Ramos (cell line): ENCODE measurements at regions not wholly inside any gene's neighbourhood (a gene's known extent, or its start where the extent isn't known, plus 50 kb on each side); places are given as distances from the start of the nearest gene placed in this dataset.
"Not testable (repeated sequence)": the region's sequence is repeated elsewhere in the genome, so short reads cannot be mapped to it uniquely, and the experiment has no call there.

Source experiments
- in situ Hi-C: fragments of 300-500 bp; cut with MboI; formaldehyde crosslinking; loops from one replicate; pipeline ENCODE4 v1.14.3; 2022; ENCODE audit warnings: low sequenced_read_pairs; ENCODE audit not compliant: unreplicated experiment

- in situ Hi-C loops: no loop called here
Measured at GRCh38 chr12:13339091-13339490, 142.6 kb downstream of the EMP1 start.

- in situ Hi-C loops: no loop called here
Measured at GRCh38 chr12:13337791-13338190, 141.3 kb downstream of the EMP1 start.

- in situ Hi-C loops: no loop called here
Measured at GRCh38 chr12:13336216-13336615, 139.7 kb downstream of the EMP1 start.

GRCh38 chr12:13328535-13328934, 132.0 kb downstream of the EMP1 start:
- in situ Hi-C loops: no loop called here

GRCh38 chr12:13326076-13326475, 129.6 kb downstream of the EMP1 start:
- in situ Hi-C loops: no loop called here

- in situ Hi-C loops: not testable (repeated sequence)
Measured at GRCh38 chr12:13325037-13325436, 128.5 kb downstream of the EMP1 start.

GRCh38 chr12:13318231-13319015, 121.9 kb downstream of the EMP1 start:
- in situ Hi-C loops: no loop called here

- in situ Hi-C loops: no loop called here
Measured at GRCh38 chr12:13316587-13317246, 120.2 kb downstream of the EMP1 start.

GRCh38 chr12:13313886-13314285, 117.4 kb downstream of the EMP1 start:
- in situ Hi-C loops: no loop called here

GRCh38 chr12:13311551-13311950, 115.0 kb downstream of the EMP1 start:
- in situ Hi-C loops: no loop called here

GRCh38 chr12:13307143-13307816, 110.8 kb downstream of the EMP1 start:
- in situ Hi-C loops: no loop called here

- in situ Hi-C loops: no loop called here
Measured at GRCh38 chr12:13304924-13305323, 108.4 kb downstream of the EMP1 start.

- in situ Hi-C loops: no loop called here
Measured at GRCh38 chr12:13299457-13299856, 102.9 kb downstream of the EMP1 start.

GRCh38 chr12:13293096-13293495, 96.6 kb downstream of the EMP1 start:
- in situ Hi-C loops: no loop called here

- in situ Hi-C loops: no loop called here
Measured at GRCh38 chr12:13289653-13290289, 93.2 kb downstream of the EMP1 start.

GRCh38 chr12:13288937-13289652, 92.6 kb downstream of the EMP1 start:
- in situ Hi-C loops: no loop called here

- in situ Hi-C loops: no loop called here
Measured at GRCh38 chr12:13288501-13288900, 92.0 kb downstream of the EMP1 start.

- in situ Hi-C loops: no loop called here
Measured at GRCh38 chr12:13283867-13284266, 87.3 kb downstream of the EMP1 start.

- in situ Hi-C loops: no loop called here
Measured at GRCh38 chr12:13282861-13283260, 86.3 kb downstream of the EMP1 start.

GRCh38 chr12:13278249-13278787, 81.8 kb downstream of the EMP1 start:
- in situ Hi-C loops: no loop called here
